H1 (cell line): ENCODE measurements at regions not wholly inside any gene's neighbourhood (a gene's known extent, or its start where the extent isn't known, plus 50 kb on each side); places are given as distances from the start of the nearest gene placed in this dataset.

Experiments used
- CTCF ChIA-PET: fragments of 300-600 bp; sonication (Branson Sonifier 250); formaldehyde crosslinking; loops from one replicate; lab custom pipeline; 2021; ENCODE audit not compliant: partially characterized antibody; lab: Charles Lee
- POLR2A ChIA-PET: fragments of 300-600 bp; sonication (Branson Sonifier 250); formaldehyde crosslinking; loops from one replicate; lab custom pipeline; 2021; ENCODE audit warnings: inconsistent platforms; ENCODE audit not compliant: partially characterized antibody; lab: Charles Lee
- DNase-seq, 2 experiments: peaks; one replicate each; pipeline versions ENCODE4 v3.0.0 to v3.0.0-alpha.2; 2010 to 2022; ENCODE audit warnings: low spot score in 2 of 2, low read depth in 1 of 2, mixed read lengths in 1 of 2
- FAIRE-seq: peaks from 2 replicates; lab custom pipeline; 2011; peaks lifted over from hg19 to GRCh38; lab: Jason Lieb, UNC
- H2AFZ ChIP-seq: 2 replicates; pipeline ENCODE4 v1.8.1; 2012; ENCODE audit warnings: low read length, inconsistent platforms
- H2AK5ac ChIP-seq: 2 replicates; pipeline ENCODE4 v1.6.1; 2013; ENCODE audit warnings: low read depth, low read length
- H2BK120ac ChIP-seq: replicated peaks from 2 replicates; pipeline ENCODE3; 2013; ENCODE audit warnings: low read depth, low read length, inconsistent platforms
- H2BK12ac ChIP-seq: 2 replicates; pipeline ENCODE4 v1.6.1; 2013; ENCODE audit warnings: low read depth, low read length
- H2BK15ac ChIP-seq: 2 replicates; pipeline ENCODE4 v1.6.1; 2013; ENCODE audit warnings: low read length
- H2BK20ac ChIP-seq: 2 replicates; pipeline ENCODE4 v1.6.1; 2013; ENCODE audit warnings: low read length
- H2BK5ac ChIP-seq: 2 replicates; pipeline ENCODE4 v1.6.1; 2013; ENCODE audit warnings: low read depth, low read length
- H3K14ac ChIP-seq: 2 replicates; pipeline ENCODE4 v1.6.1; 2013; ENCODE audit warnings: inconsistent platforms; ENCODE audit not compliant: insufficient read length
- H3K18ac ChIP-seq: 2 replicates; pipeline ENCODE4 v1.6.1; 2013; ENCODE audit warnings: low read length; ENCODE audit errors: extremely low read depth
- H3K23ac ChIP-seq: 2 replicates; pipeline ENCODE4 v1.6.1; 2013; ENCODE audit warnings: inconsistent platforms; ENCODE audit not compliant: insufficient read length
- H3K23me2 ChIP-seq: 2 replicates; pipeline ENCODE4 v1.6.1; 2013; ENCODE audit warnings: low read depth, low read length
- H3K27ac ChIP-seq: 2 replicates; pipeline ENCODE4 v1.6.1; 2011; ENCODE audit warnings: low read depth, low read length, inconsistent platforms
- H3K27me3 ChIP-seq, 4 experiments: replicated peaks in 1 of 4; 1 replicate in 1 of 4; 2 replicates in 3 of 4; pipeline versions ENCODE4 v1.6.1 to v1.8.1; 2011 to 2013; ENCODE audit warnings: low read length in 3 of 4, mild to moderate bottlenecking in 3 of 4, inconsistent platforms in 2 of 4, mixed read lengths in 2 of 4, moderate library complexity in 1 of 4; ENCODE audit not compliant: control insufficient read depth in 3 of 4, insufficient read depth in 3 of 4; ENCODE audit errors: extremely low read depth in 1 of 4
- H3K36me3 ChIP-seq, 4 experiments: 2 replicates each; pipeline versions ENCODE4 v1.6.1 to v1.8.1; 2011 to 2013; ENCODE audit warnings: mild to moderate bottlenecking in 4 of 4, low read length in 3 of 4, moderate library complexity in 2 of 4, control low read depth in 1 of 4, inconsistent platforms in 1 of 4; ENCODE audit not compliant: insufficient read depth in 4 of 4, control insufficient read depth in 2 of 4
- H3K4ac ChIP-seq: replicated peaks from 2 replicates; pipeline ENCODE3; 2013; ENCODE audit warnings: low read length, low read depth, mixed read lengths, inconsistent platforms; ENCODE audit not compliant: insufficient read length
- H3K4me1 ChIP-seq, 4 experiments: replicated peaks in 1 of 4; 1 replicate in 1 of 4; 2 replicates in 3 of 4; pipeline versions ENCODE4 v1.6.1 to v1.8.1; 2011 to 2013; ENCODE audit warnings: low read length in 3 of 4, inconsistent platforms in 2 of 4, mixed read lengths in 1 of 4; ENCODE audit not compliant: insufficient read depth in 4 of 4, control insufficient read depth in 3 of 4
- H3K4me2 ChIP-seq, 2 experiments: 2 replicates each; pipeline versions ENCODE4 v1.6.1 to v1.8.1; 2011 to 2013; ENCODE audit warnings: low read depth in 2 of 2, low read length in 2 of 2, control low read depth in 1 of 2, inconsistent platforms in 1 of 2, mild to moderate bottlenecking in 1 of 2; ENCODE audit not compliant: insufficient read depth in 1 of 2
- H3K4me3 ChIP-seq, 4 experiments: fragments of 200-600, 300-600 bp in 1 of 4; sonication (generic), shearing (Covaris generic), sonication (Bioruptor Twin) in 1 of 4; 2 replicates each; pipeline versions ENCODE4 v1.5.1 to v1.8.1; 2011 to 2016; ENCODE audit warnings: low read length in 4 of 4, low read depth in 3 of 4, control low read depth in 2 of 4, inconsistent platforms in 2 of 4, mild to moderate bottlenecking in 2 of 4, mixed read lengths in 1 of 4, moderate library complexity in 1 of 4; ENCODE audit not compliant: insufficient read depth in 2 of 4; ENCODE audit errors: extremely low read depth in 1 of 4
- H3K56ac ChIP-seq: replicated peaks from 2 replicates; pipeline ENCODE3; 2013; ENCODE audit warnings: low read depth, mild to moderate bottlenecking, mixed read lengths, low read length, inconsistent platforms; ENCODE audit not compliant: insufficient read length
- H3K79me1 ChIP-seq: 2 replicates; pipeline ENCODE4 v1.6.1; 2013; ENCODE audit warnings: low read depth, low read length, control low read depth
- H3K79me2 ChIP-seq, 2 experiments: 2 replicates each; pipeline versions ENCODE4 v1.6.1 to v1.8.1; 2012 to 2013; ENCODE audit warnings: low read length in 2 of 2, mild to moderate bottlenecking in 2 of 2, inconsistent platforms in 1 of 2; ENCODE audit not compliant: insufficient read depth in 2 of 2, control insufficient read depth in 1 of 2
- H3K9ac ChIP-seq, 4 experiments: replicated peaks in 1 of 4; 1 replicate in 1 of 4; 2 replicates in 3 of 4; pipeline versions ENCODE4 v1.6.1 to v1.8.1; 2011 to 2013; ENCODE audit warnings: low read depth in 3 of 4, low read length in 3 of 4, control low read depth in 2 of 4, mild to moderate bottlenecking in 2 of 4, moderate library complexity in 2 of 4, inconsistent platforms in 1 of 4; ENCODE audit errors: extremely low read depth in 1 of 4
- H3K9me3 ChIP-seq, 2 experiments: 2 replicates each; pipeline versions ENCODE4 v1.6.1 to v1.8.1; 2012 to 2013; ENCODE audit warnings: mild to moderate bottlenecking in 2 of 2, moderate library complexity in 2 of 2, control low read depth in 1 of 2, inconsistent platforms in 1 of 2, low read depth in 1 of 2, low read length in 1 of 2, mixed read lengths in 1 of 2; ENCODE audit not compliant: insufficient read depth in 2 of 2
- H4K20me1 ChIP-seq, 2 experiments: replicated peaks in 1 of 2; 2 replicates each; pipeline versions ENCODE3 to v1.8.1; 2011 to 2013; ENCODE audit warnings: inconsistent platforms in 2 of 2, low read length in 2 of 2, mild to moderate bottlenecking in 1 of 2; ENCODE audit not compliant: insufficient read depth in 2 of 2, control insufficient read depth in 1 of 2
- H4K5ac ChIP-seq: 2 replicates; pipeline ENCODE4 v1.6.1; 2013; ENCODE audit warnings: low read length, low read depth, mixed read lengths, inconsistent platforms; ENCODE audit not compliant: insufficient read length
- H4K8ac ChIP-seq: 2 replicates; pipeline ENCODE4 v1.8.0; 2013; ENCODE audit warnings: mild to moderate bottlenecking, moderate library complexity, low read length, inconsistent platforms; ENCODE audit not compliant: insufficient read depth; ENCODE audit errors: extremely low read depth
- H4K91ac ChIP-seq: replicated peaks from 2 replicates; pipeline ENCODE3; 2013; ENCODE audit warnings: low read length, mixed read lengths, inconsistent platforms; ENCODE audit not compliant: insufficient read length
- ATF2 ChIP-seq: IDR thresholded peaks from 2 replicates; pipeline ENCODE4 v1.6.1; 2012; ENCODE audit warnings: low read length, inconsistent platforms
- CEBPB ChIP-seq: IDR thresholded peaks from 2 replicates; pipeline ENCODE4 v1.6.1; 2012; ENCODE audit warnings: low read depth, low read length
- CTBP2 ChIP-seq: IDR thresholded peaks from 2 replicates; pipeline ENCODE4 v1.7.0; 2011; ENCODE audit warnings: borderline replicate concordance, mild to moderate bottlenecking, moderate library complexity, mixed read lengths, low read length; ENCODE audit not compliant: insufficient read depth, insufficient read length
- EGR1 ChIP-seq: IDR thresholded peaks from 2 replicates; pipeline ENCODE4 v1.6.1; 2011; ENCODE audit warnings: low read depth, low read length, borderline replicate concordance
- GABPA ChIP-seq: IDR thresholded peaks from 2 replicates; pipeline ENCODE4 v1.6.1; 2011; ENCODE audit warnings: mild to moderate bottlenecking, low read length, moderate library complexity, borderline replicate concordance; ENCODE audit not compliant: insufficient read depth
- GTF2F1 ChIP-seq: IDR thresholded peaks from 2 replicates; pipeline ENCODE4 v1.6.1; 2012; ENCODE audit warnings: low read depth, low read length, improper control_type of control experiment, borderline replicate concordance
- NANOG ChIP-seq: IDR thresholded peaks from 2 replicates; pipeline ENCODE4 v1.6.1; 2011; ENCODE audit warnings: low read length, low read depth, mild to moderate bottlenecking, inconsistent platforms; ENCODE audit not compliant: insufficient read depth, poor library complexity, severe bottlenecking
- RAD21 ChIP-seq, 2 experiments: IDR thresholded peaks in 1 of 2; conservative IDR thresholded peaks in 1 of 2; 2 replicates each; pipeline ENCODE4 v1.6.1; 2011; ENCODE audit warnings: low read depth in 2 of 2, low read length in 2 of 2, improper control_type of control experiment in 1 of 2, inconsistent platforms in 1 of 2, mild to moderate bottlenecking in 1 of 2, moderate library complexity in 1 of 2
- TEAD4 ChIP-seq: IDR thresholded peaks from 2 replicates; pipeline ENCODE4 v1.6.1; 2012; ENCODE audit warnings: low read depth, low read length, inconsistent platforms, mixed read lengths
- WGBS, 2 experiments: shearing (Covaris generic) in 1 of 2; methylation state at CpG; one replicate each; pipeline versions ENCODE4 v1.1.6 to v1.1.7; 2013 to 2015; ENCODE audit warnings: low lambda C conversion rate in 2 of 2, mixed read lengths in 2 of 2, inconsistent platforms in 1 of 2, low coverage in 1 of 2, missing lambda C conversion rate in 1 of 2; ENCODE audit not compliant: insufficient replicate concordance in 2 of 2, insufficient coverage in 1 of 2, insufficient read length in 1 of 2; ENCODE audit errors: extremely low coverage in 1 of 2, missing lambda C conversion rate in 1 of 2; 5-methylcytosine and 5-hydroxymethylcytosine counted together

GRCh38 chr13:21237081-21237480 is 60.6 kb downstream of the MRPL57 start:
- H3K9ac ChIP-seq: no peak overlapping the region
- H3K4ac ChIP-seq: no peak overlapping the region
- H3K27me3 ChIP-seq: no peaks in the 10 kb centered on the region
- no peak overlapping the region for H2BK20ac ChIP-seq
- no peak overlapping the region for H3K23ac ChIP-seq
- no peak overlapping the region for H2BK120ac ChIP-seq
- no peak overlapping the region for H4K5ac ChIP-seq
- no peak overlapping the region for H4K8ac ChIP-seq
- TF ChIP-seq CEBPB: no peak
- no peak for TF ChIP-seq RAD21 (IDR thresholded peaks at IDR 0.05 in 1 of 2, conservative IDR thresholded peaks at IDR 0.05 in 1 of 2; ENCODE audit: low read depth in 2 of 2, low read length in 2 of 2)
- no peak for TF ChIP-seq GABPA
- TF ChIP-seq GTF2F1: no peak
- no peak for TF ChIP-seq EGR1
- no peak for TF ChIP-seq TEAD4
- no peak for TF ChIP-seq ATF2
- TF ChIP-seq CTBP2: no peak
- TF ChIP-seq NANOG: no peak
- no peaks in the 10 kb centered on the region for H3K23me2 ChIP-seq
- H2BK12ac ChIP-seq: no peak overlapping the region
- no peak overlapping the region for H3K4me2 ChIP-seq
- no peak overlapping the region for H3K18ac ChIP-seq
- 90% methylated on average over 8 of the region's 9 CpGs; no CpG with 5 or more reads in 1 of the 2 experiments for WGBS, 2 experiments
- no peak overlapping the region for H3K4me3 ChIP-seq
- no peak overlapping the region for H2AK5ac ChIP-seq
- H3K9me3 ChIP-seq: no peaks in the 10 kb centered on the region
- H3K4me1 ChIP-seq: no peaks in the 10 kb centered on the region
- H3K27ac ChIP-seq: no peak overlapping the region
- ChIA-PET POLR2A (no interaction called here), CTCF (no interaction called here)
- no peak overlapping the region for H4K91ac ChIP-seq
- H2AFZ ChIP-seq: no peak overlapping the region
- H2BK5ac ChIP-seq: no peak overlapping the region
- H3K14ac ChIP-seq: no peak overlapping the region
- no peaks in the 10 kb centered on the region for H3K79me2 ChIP-seq
- H4K20me1 ChIP-seq: no peaks in the 10 kb centered on the region
- H3K56ac ChIP-seq: no peak overlapping the region
- no peak for DNase-seq
- no peaks in the 10 kb centered on the region for H3K36me3 ChIP-seq
- H3K79me1 ChIP-seq: no peaks in the 10 kb centered on the region
- H2BK15ac ChIP-seq: no peak overlapping the region
- FAIRE-seq: no peak
